ENCODE measurements at regions not wholly inside any gene's neighbourhood (a gene's known extent, or its start where the extent isn't known, plus 50 kb on each side); places are given as distances from the start of the nearest gene placed in this dataset.
"Not testable (repeated sequence)": the region's sequence is repeated elsewhere in the genome, so short reads cannot be mapped to it uniquely, and the experiment has no call there.

- no peak for DNase-seq
Measured at GRCh38 chrX:144494074-144494473, 610.2 kb downstream of the UBE2NL start.

DNA sequence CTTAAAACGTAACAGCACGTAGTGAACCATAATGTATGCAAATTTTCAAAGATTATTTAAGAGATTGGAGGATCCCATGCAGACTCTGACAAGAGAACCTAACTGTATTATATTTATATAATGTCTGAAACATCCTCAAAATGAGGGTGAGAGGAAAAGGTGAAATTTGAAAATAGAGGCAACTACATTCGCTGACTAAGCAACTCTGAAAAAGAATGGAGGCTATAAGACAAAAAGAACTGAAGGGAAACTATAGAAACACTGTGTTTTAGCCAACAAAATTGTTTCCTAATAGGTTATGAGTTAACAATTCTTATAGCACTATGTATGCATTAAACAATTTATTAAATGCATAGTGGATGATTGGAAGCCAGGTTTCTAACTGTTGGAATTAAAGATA is 648.0 kb downstream of the UBE2NL start:
- DNase-seq, result no peak

DNA sequence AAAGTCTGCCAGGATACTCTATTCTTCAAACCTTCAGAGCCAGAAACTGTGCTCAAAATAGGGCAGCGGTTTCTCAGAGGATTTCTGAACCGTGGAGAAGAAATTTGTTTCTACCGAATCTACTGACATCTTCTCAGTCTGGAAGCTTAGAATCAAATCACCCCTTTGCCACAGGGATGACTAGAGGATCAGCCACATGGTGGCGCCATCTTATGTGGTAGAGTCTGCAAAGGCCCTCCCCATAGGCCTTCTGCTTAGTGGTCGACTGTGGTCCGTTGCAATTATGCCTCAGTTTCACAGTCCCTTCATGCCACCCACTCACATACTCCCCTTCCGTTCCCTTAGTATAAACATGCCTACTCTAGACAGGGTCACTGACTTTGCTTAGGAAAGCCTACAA is 680.7 kb upstream of the SPANXN1 start:
- no peak for DNase-seq

DNA sequence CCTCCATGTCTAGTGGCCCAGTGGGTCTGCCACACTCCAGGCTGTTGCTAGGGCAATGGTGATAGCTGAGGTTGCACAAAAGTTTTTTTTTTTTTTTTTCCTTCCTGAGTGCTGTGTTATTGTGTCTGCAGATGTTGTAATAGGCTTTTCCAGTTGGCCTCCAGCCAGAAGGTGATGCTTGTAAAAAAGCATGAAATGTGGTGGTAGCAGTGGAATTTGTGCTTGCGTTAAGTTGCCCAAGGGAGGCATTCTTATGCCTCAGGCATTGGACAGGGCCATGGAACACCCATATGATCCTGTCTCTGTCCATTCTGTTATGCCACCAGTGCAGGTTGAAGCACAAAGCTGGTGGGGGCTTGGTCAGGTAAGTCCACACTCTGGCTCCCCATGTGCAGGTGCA is 660.5 kb upstream of the SPANXN1 start:
- DNase-seq, result peak; percentile 56

DNA sequence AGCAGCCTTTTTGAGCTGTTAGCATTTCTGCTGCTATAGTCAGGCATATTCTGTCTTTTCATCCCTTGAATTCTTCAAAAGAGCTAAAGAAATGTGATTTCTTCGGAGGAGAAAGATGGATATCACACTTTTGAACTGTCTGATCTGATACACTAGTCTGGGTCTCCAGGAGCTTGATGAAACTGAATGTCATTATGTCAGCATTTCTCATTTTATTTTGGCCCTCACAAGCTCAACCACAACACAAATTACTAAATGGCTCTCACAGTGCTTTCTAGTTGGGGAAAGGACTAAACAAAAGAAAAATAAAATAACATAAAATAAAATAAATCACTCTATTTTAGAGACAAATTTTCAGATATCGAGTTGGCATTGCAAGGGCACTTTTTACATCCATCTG is 655.3 kb upstream of the SPANXN1 start:
- DNase-seq, result peak; percentile 3

- DNase-seq, result no peak
Measured at GRCh38 chrX:144601010-144601409, 646.3 kb upstream of the SPANXN1 start.

GRCh38 chrX:144612076-144612475 is 635.2 kb upstream of the SPANXN1 start:
- DNase-seq, result no peak

DNA sequence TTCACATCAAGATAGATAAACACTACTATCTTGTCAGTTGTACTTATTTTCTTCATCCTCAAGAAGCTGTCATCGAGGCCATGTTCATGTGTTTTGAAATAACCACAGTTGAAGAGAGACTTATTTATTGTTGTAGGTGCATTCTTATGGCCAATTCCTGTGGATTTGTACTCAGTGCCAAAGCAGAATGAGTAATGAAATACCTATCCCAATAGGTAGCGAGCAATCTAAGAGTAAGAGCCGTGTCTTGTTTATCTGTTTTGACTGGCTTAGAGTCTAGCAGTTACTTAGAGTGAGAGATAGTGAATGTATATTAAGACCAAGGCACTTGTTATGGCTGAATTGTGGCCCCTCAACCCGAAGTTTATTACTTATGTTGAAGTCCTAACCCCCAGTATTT is 631.0 kb upstream of the SPANXN1 start:
- DNase-seq, result no peak

- DNase-seq, result no peak
Measured at GRCh38 chrX:144627947-144628346, 619.4 kb upstream of the SPANXN1 start.

DNA sequence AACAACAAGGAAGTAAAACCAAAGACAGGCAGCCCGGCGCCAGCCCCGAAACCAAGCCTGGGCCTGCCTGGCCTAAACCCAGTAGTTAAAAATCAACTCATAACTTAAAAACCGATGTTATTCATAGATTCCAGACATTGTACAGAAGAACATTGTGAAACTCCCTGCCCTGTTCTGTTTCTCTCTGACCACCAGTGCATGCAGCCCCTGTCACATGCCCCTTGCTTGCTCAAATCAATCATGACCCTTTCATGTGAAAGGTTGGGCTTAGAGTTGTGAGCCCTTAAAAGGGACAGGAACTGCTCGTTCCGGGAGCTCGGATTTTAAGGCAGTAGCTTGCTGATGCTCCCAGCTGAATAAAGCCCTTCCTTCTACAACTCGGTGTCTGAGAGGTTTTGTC is 612.9 kb upstream of the SPANXN1 start:
- DNase-seq, result not testable (repeated sequence)

DNA sequence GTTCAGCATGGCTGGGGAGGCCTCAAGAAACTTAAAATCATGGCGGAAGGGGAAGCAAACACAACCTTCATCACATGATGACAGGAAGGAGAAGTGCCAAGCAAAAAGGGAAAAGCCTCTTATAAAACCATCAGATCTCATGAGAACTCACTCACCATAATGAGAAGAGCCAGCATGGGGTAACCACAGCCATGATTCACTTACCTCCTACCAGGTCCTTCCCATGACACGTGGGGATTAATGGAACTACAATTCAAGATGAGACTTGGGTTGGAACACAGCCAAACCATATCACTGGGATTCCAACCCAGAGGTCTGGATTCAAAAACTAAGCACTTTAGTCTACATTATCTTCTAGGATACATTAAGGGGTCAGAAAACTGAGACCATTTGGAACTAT is 609.6 kb upstream of the SPANXN1 start:
- no peak for DNase-seq

DNA sequence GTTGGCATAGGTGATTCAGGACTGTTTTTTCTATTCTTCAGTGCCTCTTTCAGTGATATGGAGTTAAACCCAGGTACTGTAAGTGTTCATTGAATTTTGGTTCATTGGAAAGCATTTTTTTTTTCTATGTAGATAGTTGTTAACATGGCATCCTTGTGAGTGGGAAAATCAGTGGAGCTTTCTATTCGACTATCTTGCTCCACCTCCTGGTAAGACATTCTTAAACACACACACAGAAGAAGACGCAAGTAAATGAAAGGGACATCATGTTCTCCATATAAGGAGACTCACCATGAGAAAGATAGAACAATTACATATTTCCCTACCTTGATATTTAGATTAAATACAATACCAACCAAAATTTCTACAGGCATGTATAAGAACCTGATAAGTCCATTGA is 598.5 kb upstream of the SPANXN1 start:
- no peak for DNase-seq

DNA sequence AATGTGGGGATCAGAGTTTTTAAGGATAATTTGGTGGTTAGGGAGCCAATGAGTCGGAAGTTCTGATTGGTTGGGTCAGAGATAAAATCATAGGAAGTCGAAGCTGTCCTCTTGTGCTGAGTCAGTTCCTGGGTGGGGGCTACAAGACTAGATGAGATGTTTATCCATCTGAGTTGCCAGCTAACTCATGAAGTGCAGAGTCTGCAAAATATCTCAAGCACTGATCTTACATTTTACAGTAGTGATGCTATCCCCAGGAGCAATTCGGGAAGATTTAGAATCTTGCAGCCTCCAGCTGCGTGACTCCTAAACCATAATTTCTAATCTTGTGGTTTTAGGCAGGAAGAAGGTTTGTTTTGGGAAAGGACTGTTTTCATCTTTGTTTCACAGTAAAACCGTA is 565.8 kb upstream of the SPANXN1 start:
- peak; percentile 3 for DNase-seq

- DNase-seq, result no peak
Measured at GRCh38 chrX:144683247-144683646, 564.1 kb upstream of the SPANXN1 start.

DNA sequence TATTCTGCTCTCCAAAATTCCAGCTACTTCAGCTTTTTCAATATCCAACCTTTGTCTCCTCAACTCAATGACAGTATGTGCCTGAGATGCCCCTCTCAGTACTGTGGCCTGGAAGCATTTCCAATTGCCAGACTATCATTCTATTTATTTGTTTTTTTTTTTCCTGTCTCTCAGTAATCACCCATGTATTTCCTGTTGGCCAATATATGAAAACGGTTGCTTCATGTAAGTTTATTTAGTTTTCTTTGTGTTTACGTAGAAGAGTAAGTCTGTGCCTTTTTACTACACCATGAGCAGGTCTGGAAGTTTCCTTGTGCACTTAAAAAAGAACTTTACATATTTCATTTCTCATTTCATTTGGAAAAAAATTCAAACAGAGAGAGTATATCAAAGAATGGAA is 537.5 kb upstream of the SPANXN1 start:
- no peak for DNase-seq

GRCh38 chrX:144715337-144715736 is 532.0 kb upstream of the SPANXN1 start:
- no peak for DNase-seq

DNA sequence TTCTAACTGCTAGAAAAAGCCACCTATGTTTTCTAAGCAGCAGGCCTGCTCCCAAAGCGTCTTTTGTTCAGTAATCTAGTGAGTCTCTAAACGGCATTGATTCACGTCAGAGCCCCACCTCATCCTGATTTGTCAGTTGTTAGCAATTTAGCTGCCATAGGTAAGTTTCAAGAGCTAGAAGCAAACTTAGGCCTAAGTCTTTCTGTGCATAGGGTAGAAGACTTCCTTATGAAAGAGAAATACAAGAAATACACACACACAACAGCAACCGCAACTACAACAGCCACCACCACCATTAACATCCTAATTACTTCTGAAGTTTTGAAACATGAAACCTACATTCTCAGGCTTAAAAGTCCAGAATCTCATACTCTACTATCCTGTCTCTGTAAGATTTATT is 531.1 kb upstream of the SPANXN1 start:
- DNase-seq, result no peak

DNA sequence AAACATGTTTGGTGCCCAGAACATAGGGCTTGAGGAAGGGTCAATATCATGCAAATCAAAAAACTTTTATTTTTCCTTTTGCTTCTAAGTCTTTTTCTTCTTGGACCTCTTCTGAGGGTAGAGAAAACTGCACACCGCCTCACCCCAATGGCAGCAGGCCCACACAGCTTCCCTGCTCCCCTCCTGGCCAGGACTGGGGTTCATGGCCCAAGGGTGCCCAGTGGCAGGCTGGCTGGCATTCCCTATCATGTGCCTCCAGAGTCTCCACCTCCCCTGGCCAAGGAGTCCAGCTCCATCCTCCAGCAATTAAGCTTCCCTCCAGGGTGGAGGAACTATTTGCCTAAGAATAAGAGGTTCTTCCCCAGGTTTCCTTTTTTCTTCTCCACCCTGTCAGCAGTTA is 529.6 kb upstream of the SPANXN1 start:
- DNase-seq, result no peak

DNA sequence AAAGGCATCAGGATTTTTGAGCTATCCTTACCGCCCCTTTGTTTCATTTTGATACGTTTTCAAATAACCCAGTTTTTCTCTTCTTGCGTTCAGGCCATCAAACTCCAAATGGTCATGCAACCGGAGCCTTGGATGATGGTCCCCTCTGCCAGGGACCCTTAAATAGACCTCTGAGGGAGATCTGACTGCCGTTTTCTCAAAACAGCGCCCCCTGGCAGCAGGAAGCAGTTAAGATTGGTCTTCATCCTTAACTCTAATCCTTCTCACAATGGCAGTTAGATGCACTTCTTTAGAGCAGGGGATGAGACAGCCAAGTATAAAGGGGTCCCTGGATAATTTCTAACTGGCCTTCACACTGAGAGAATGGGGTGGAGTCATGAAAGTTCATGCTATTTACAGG is 525.0 kb upstream of the SPANXN1 start:
- DNase-seq, result no peak

DNA sequence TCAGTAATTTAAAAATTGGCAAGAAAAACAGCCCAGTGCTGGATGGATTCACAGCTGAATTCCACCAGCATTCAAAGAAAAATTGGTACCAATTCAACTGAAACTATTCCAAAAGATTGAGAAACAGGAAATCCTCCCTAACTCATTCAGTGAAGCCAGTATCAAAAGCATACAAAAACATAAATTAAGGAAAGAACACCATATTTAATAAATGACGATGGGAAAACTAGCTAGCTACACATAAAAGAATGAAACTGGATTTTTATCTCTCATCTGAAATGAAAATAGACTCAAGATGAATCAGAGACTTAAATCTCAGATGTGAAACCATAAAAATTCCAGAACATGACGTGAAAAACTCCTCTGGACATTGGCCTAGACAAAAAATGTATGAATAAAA is 516.8 kb upstream of the SPANXN1 start:
- no peak for DNase-seq

GRCh38 chrX:144732588-144732987 is 514.7 kb upstream of the SPANXN1 start:
- DNase-seq, result no peak

DNA sequence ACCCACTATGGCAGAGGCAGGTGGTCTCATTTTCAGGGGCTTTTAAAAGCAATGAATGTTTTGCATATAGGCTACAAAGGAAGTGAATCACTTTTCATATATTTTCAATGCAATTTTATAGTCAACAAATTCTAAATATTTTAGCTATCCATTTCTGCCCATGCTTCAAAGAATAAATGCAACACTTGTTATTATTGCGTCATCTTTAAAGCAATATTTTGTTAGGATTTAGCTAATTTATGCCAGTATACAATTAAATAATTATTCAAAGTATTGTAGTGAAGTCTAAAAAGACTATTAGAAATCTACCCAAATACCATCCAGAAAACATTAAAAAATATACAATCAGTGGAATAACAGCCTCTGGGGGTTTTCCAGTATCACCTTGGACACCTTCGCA is 509.1 kb upstream of the SPANXN1 start:
- DNase-seq, result no peak

GRCh38 chrX:144768540-144768939 is 478.8 kb upstream of the SPANXN1 start:
- DNase-seq, result no peak

DNA sequence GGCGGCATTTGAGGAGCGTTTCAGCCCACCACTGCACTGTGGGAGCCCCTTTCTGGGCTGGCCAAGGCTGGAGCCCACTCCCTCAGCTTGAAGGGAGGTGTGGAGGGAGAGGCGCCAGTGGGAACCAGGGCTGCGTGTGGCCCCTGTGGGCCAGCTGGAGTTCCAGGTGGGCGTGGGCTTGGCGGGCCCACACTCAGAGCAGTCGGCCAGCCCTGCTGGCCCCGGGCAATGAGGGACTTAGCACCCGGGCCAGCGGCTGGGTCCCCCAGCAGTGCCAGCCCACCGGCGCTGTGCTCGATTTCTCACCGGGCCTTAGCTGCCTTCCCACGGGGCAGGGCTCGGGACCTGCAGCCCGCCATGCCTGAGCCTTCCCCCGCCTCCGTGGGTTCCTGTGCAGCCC is 463.8 kb upstream of the SPANXN1 start:
- DNase-seq, result not testable (repeated sequence)

DNA sequence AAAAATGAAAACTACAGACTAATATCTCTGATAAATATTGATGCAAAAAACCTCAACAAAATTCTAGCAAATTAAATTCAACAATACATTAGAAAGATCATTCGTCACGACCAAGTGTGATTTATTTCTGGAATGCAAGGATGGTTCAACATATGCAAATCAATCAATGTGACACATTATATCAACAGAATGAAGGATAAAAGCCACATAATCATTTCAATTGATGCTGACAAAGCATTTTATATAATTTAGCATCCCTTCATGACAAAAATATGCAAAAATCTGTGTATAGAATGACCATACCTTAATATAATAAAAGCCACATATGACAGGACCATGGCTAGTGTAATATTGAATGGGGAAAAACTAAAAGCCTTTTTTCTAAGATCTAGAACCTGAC is 457.2 kb upstream of the SPANXN1 start:
- DNase-seq, result no peak

DNA sequence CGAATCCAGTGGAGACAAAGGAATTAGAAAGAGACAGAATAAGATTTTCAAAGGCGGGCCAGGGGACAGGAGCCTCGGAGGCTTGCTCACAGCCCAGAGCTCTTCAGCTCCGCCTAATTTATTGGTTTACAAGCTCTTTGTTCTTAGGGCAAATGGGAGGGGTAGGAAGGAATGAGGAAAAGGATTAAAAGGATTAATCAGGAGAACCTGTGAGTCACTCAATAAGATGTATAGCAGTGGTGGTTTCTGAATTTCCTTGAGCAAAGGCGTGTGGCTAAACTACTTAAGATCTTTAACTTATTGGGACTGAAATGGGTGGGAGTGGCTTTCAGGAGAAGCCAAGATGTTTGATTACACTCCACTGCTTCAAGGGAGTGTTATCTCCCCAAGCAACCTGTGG is 456.0 kb upstream of the SPANXN1 start:
- no peak for DNase-seq
